Left lung (tissue), 4 donors: ENCODE measurements at regions not wholly inside any gene's neighbourhood (a gene's known extent, or its start where the extent isn't known, plus 50 kb on each side); places are given as distances from the start of the nearest gene placed in this dataset.

Experiments used
- ATAC-seq: fragments of 200-7000 bp; cut with Tn5 transposase; one replicate; pipeline ENCODE4 v1.9.1; 2020; ENCODE audit warnings: moderate library complexity
- DNase-seq, 4 donors: peaks; one replicate each; pipeline ENCODE4 v3.0.0-alpha.2; 2013 to 2020
- H3K27ac ChIP-seq, 2 donors: fragments of 200-600 bp; sonication (generic) in 1 of 2; one replicate each; pipeline versions ENCODE4 v1.5.0 to v1.8.0; 2020 to 2021
- H3K27me3 ChIP-seq, 2 donors: fragments of 200-600 bp; sonication (generic) in 1 of 2; one replicate each; pipeline versions ENCODE4 v1.5.0 to v1.8.0; 2020 to 2021
- H3K36me3 ChIP-seq, 2 donors: fragments of 200-600 bp; sonication (generic) in 1 of 2; one replicate each; pipeline versions ENCODE4 v1.5.0 to v1.8.0; 2020 to 2021
- H3K4me1 ChIP-seq, 2 donors: fragments of 200-600 bp; one replicate each; pipeline ENCODE4 v1.8.0; 2021
- H3K4me3 ChIP-seq, 2 donors: fragments of 200-600 bp; sonication (generic) in 1 of 2; one replicate each; pipeline versions ENCODE4 v1.5.0 to v1.8.0; 2020 to 2021; ENCODE audit warnings: mild to moderate bottlenecking in 1 of 2
- H3K9me3 ChIP-seq, 2 donors: fragments of 200-600 bp; sonication (generic) in 1 of 2; one replicate each; pipeline versions ENCODE4 v1.5.0 to v1.8.0; 2020 to 2021
- intact Hi-C, 2 donors: fragments of 100-400 bp; cut with DNase I; formaldehyde crosslinking; loops; one replicate each; pipeline versions ENCODE4 v1.11.2 to v1.14.2; 2022
- TF ChIP-seq, protein P1 (sequence below), 2 donors: fragments of 200-600 bp; sonication (generic) in 1 of 2; IDR thresholded peaks; one replicate each; pipeline versions ENCODE4 v1.5.0 to v1.8.0; 2021; ENCODE audit warnings: antibody characterized with exemption in 2 of 2
- donor health status: DM: no; HTN: yes; CAD: no.
- donor health status: DM: no; HTN: no; CAD: no.

DNA sequence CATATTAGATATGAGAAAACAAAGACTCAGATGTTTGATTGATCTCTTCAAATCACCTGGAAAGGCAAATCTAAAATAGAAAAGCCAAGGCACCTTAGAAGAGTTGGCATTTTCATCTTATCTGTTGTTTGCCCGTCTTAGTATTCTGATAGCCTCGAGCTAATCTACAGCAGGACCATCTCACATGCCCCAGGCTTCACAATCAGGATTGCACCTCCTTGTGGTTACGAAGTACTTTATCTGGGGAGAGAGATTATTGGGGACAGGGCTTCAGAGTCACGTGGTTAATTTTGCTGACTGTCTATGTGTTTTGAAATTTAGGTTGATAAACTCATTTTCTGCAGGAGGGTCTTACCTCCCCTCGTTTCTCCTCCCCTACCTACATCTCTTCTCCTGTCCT lies 313.1 kb upstream of the ANXA10 start:
- no peak for ATAC-seq
- no peaks in the 10 kb centered on the region for H3K4me1 ChIP-seq
- TF ChIP-seq, protein P1, sequence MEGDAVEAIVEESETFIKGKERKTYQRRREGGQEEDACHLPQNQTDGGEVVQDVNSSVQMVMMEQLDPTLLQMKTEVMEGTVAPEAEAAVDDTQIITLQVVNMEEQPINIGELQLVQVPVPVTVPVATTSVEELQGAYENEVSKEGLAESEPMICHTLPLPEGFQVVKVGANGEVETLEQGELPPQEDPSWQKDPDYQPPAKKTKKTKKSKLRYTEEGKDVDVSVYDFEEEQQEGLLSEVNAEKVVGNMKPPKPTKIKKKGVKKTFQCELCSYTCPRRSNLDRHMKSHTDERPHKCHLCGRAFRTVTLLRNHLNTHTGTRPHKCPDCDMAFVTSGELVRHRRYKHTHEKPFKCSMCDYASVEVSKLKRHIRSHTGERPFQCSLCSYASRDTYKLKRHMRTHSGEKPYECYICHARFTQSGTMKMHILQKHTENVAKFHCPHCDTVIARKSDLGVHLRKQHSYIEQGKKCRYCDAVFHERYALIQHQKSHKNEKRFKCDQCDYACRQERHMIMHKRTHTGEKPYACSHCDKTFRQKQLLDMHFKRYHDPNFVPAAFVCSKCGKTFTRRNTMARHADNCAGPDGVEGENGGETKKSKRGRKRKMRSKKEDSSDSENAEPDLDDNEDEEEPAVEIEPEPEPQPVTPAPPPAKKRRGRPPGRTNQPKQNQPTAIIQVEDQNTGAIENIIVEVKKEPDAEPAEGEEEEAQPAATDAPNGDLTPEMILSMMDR (IDR thresholded peaks at IDR 0.05) = no peak
- no peak overlapping the region for H3K4me3 ChIP-seq
- DNase-seq = no peak
- intact Hi-C loops = no loop called here
- H3K9me3 ChIP-seq = peaks cover 0 to 11% of the 10 kb centered on the region in 2 donors
- H3K27ac ChIP-seq = no peak overlapping the region
- no peaks in the 10 kb centered on the region for H3K27me3 ChIP-seq
- H3K36me3 ChIP-seq = no peaks in the 10 kb centered on the region

DNA sequence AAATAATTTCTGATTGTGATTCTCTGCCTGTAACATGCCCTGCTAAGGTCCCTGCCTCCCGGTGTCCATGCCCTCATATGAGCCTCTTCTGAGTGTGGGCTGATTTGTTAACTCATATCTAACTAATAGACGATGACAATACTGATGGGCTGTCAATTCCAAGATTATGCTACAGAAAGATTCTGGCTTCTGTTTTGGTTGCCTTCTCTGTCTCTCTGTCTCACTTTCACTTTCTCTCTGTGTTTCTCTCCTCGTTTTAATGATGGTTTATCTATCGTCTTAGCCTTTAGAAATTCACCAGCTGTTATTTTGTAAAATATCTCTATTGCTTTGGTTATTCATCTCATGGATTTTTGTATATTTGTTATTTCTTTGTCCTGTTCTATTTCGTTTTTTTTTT lies 312.5 kb upstream of the ANXA10 start:
- H3K9me3 ChIP-seq = peaks cover 0 to 11% of the 10 kb centered on the region in 2 donors
- no peak for ATAC-seq
- H3K27me3 ChIP-seq = no peaks in the 10 kb centered on the region
- H3K4me3 ChIP-seq = no peak overlapping the region
- DNase-seq = no peak
- H3K4me1 ChIP-seq = no peaks in the 10 kb centered on the region
- H3K36me3 ChIP-seq = no peaks in the 10 kb centered on the region
- no peak overlapping the region for H3K27ac ChIP-seq
- intact Hi-C loops = no loop called here
- TF ChIP-seq, protein P1 (IDR thresholded peaks at IDR 0.05) = no peak

DNA sequence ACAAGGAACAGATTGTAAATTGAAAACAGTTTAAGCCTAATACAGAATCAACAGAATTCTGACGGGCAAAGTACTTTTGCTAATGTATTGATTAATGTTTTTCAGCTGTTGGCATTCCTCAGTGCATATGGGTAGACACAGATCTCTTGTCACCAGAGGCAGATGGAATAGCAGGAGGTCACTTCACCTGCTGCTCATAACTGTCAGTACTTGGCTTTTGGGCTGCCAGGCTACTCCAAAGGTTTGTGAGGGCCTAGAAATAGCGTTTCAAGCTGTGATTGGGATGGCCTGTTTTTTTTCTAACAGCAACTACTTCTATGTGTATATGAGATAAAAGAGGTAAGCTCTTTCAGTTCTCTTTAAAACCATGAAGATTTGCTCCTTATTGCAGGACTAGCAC lies 307.5 kb upstream of the ANXA10 start:
- ATAC-seq = no peak
- Histone ChIP-seq H3K27ac (no peak overlapping the region), H3K36me3 (no peaks in the 10 kb centered on the region), H3K4me1 (no peaks in the 10 kb centered on the region), H3K4me3 (no peak overlapping the region), H3K27me3 (no peaks in the 10 kb centered on the region), H3K9me3 (peaks cover 0 to 7% of the 10 kb centered on the region in 2 donors)
- intact Hi-C loops = no loop called here
- TF ChIP-seq, protein P1 (IDR thresholded peaks at IDR 0.05) = no peak
- no peak for DNase-seq

DNA sequence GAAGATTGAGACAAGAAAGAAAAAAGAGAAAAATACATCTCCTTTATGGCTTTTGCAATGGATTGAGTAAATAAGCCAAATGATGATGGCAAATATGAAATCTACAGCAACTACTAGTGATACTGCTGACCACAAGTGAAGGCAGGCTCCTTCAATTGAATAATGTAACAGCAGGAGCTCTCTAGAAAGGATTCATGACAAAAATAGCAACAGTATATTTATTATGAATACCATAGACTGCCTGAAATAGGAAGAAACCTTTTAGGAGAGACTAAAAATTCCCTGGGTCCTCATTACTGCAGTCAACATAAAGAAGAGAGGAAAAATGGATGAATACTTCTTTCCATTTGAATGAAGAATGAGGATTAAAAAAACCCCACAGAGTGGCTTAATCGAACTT lies 306.8 kb upstream of the ANXA10 start:
- ATAC-seq = no peak
- Histone ChIP-seq H3K4me3 (no peak overlapping the region), H3K27me3 (no peaks in the 10 kb centered on the region), H3K4me1 (no peaks in the 10 kb centered on the region), H3K27ac (no peak overlapping the region), H3K9me3 (peaks cover 0 to 6% of the 10 kb centered on the region in 2 donors), H3K36me3 (no peaks in the 10 kb centered on the region)
- TF ChIP-seq, protein P1 (IDR thresholded peaks at IDR 0.05) = no peak
- intact Hi-C loops = no loop called here
- no peak for DNase-seq

DNA sequence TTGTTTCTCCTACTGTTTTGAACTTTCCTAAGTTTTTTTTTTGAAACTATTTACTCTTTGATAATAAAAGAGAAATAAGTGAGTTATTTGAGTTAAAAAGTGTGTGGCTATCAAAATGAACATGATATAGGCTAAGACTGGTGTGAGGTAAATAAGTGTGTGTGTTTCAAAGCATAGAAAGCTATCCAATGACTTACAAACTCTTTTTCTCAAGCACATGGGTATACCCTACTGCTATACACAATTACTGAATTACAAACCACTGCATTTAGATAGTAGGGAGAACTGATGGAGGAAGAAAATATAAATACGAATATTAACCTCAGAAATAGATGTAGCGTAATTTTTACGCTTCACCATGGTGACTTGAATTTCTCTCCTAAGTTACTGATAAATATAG lies 305.8 kb upstream of the ANXA10 start:
- Histone ChIP-seq H3K9me3 (peaks cover 0 to 4% of the 10 kb centered on the region in 2 donors), H3K36me3 (no peaks in the 10 kb centered on the region), H3K4me3 (no peak overlapping the region), H3K4me1 (no peaks in the 10 kb centered on the region), H3K27me3 (no peaks in the 10 kb centered on the region), H3K27ac (no peak overlapping the region)
- ATAC-seq (no peak), DNase-seq (no peak)
- TF ChIP-seq, protein P1 (IDR thresholded peaks at IDR 0.05) = no peak
- intact Hi-C loops = no loop called here
